Body of pancreas (tissue), 4 donors: ENCODE measurements at regions not wholly inside any gene's neighbourhood (a gene's known extent, or its start where the extent isn't known, plus 50 kb on each side); places are given as distances from the start of the nearest gene placed in this dataset.

ENCODE experiments used
- CTCF ChIP-seq, 7 experiments: fragments of 450-650 bp in 4 of 7; fragments of 200-600 bp in 3 of 7; sonication (generic) in 3 of 7; IDR thresholded peaks; one replicate each; pipeline ENCODE4 v1.5.1; 2016 to 2019; ENCODE audit warnings: antibody characterized with exemption in 7 of 7
- POLR2A ChIP-seq, 3 donors: fragments of 450-650 bp; IDR thresholded peaks; one replicate each; pipeline ENCODE4 v1.6.1; 2016; ENCODE audit warnings: antibody characterized with exemption in 3 of 3, mild to moderate bottlenecking in 2 of 3

- TF ChIP-seq CTCF (IDR thresholded peaks at IDR 0.05) (no peak), POLR2A (IDR thresholded peaks at IDR 0.05) (no peak)
These were observed 376.4 kb downstream of the BRD1 start for GRCh38 chr22:49451070-49451840.
